ENCODE measurements at regions not wholly inside any gene's neighbourhood (a gene's known extent, or its start where the extent isn't known, plus 50 kb on each side); places are given as distances from the start of the nearest gene placed in this dataset.

DNA sequence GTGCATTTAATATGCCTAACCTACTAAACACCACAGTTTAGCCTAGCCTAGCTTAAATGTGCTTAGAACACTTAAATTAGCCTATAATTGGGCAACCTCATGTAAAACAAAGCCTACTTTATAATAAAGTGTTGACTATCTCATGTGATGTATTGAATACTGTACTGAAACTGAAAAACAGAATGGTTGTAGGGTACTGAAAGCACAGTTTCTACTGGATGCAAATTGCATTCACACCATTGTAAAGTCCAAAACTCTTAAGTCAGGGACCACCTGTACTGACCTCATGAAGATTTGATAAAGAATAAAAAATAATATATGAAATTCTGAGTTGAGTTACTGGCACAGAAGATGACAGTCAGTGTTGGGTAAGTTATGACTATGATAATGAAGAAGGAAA lies 625.4 kb upstream of the SOX9 start:
- peaks cover 8% of the 10 kb centered on the region for H3K9me3 ChIP-seq (replicated peaks; ENCODE audit: control insufficient read depth, insufficient read depth, low read length)
- TF ChIP-seq POLR2AphosphoS5 (IDR thresholded peaks at IDR 0.05; ENCODE audit: insufficient read depth, low read depth, low read length) = no peak
- no peak for TF ChIP-seq JUN (IDR thresholded peaks at IDR 0.05; ENCODE audit: borderline replicate concordance, insufficient read depth, insufficient read length, low read depth)
- no peak for TF ChIP-seq GATA2 (IDR thresholded peaks at IDR 0.05; ENCODE audit: insufficient read depth, insufficient read length, low read depth, low read length)
- no peak for TF ChIP-seq FOS (IDR thresholded peaks at IDR 0.05; ENCODE audit: borderline replicate concordance, insufficient read depth, low read length)
- no peak for TF ChIP-seq MYC (IDR thresholded peaks at IDR 0.05; ENCODE audit: low read depth, low read length)
- TF ChIP-seq, protein P1, sequence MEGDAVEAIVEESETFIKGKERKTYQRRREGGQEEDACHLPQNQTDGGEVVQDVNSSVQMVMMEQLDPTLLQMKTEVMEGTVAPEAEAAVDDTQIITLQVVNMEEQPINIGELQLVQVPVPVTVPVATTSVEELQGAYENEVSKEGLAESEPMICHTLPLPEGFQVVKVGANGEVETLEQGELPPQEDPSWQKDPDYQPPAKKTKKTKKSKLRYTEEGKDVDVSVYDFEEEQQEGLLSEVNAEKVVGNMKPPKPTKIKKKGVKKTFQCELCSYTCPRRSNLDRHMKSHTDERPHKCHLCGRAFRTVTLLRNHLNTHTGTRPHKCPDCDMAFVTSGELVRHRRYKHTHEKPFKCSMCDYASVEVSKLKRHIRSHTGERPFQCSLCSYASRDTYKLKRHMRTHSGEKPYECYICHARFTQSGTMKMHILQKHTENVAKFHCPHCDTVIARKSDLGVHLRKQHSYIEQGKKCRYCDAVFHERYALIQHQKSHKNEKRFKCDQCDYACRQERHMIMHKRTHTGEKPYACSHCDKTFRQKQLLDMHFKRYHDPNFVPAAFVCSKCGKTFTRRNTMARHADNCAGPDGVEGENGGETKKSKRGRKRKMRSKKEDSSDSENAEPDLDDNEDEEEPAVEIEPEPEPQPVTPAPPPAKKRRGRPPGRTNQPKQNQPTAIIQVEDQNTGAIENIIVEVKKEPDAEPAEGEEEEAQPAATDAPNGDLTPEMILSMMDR (IDR thresholded peaks at IDR 0.05; ENCODE audit: extremely low read depth in 1 of 2, insufficient read depth in 1 of 2, low read depth in 1 of 2, low read length in 2 of 2) = no peak
- TF ChIP-seq POLR2A (IDR thresholded peaks at IDR 0.05; ENCODE audit: low read depth, low read length) = no peak
- TF ChIP-seq EZH2 (IDR thresholded peaks at IDR 0.05; ENCODE audit: borderline replicate concordance, low read depth, low read length, severe bottlenecking) = no peak
- TF ChIP-seq, protein P2, sequence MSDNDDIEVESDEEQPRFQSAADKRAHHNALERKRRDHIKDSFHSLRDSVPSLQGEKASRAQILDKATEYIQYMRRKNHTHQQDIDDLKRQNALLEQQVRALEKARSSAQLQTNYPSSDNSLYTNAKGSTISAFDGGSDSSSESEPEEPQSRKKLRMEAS (IDR thresholded peaks at IDR 0.05; ENCODE audit: insufficient read depth, insufficient read length) = no peak
- no peak for DNase-seq (ENCODE audit: low read depth, low spot score)
- H3K4me2 ChIP-seq (ENCODE audit: insufficient read depth, low read length) = no peak overlapping the region
- CTCF ChIA-PET = no interaction called here
- intact Hi-C loops (cut with micrococcal nuclease) (no loop called here), dilution Hi-C loops (cut with MboI; ENCODE audit: extremely low pct_ligation_motif_present, low sequenced_read_pairs) (no loop called here)
- no peak overlapping the region for H2AFZ ChIP-seq (ENCODE audit: low read depth, low read length)
- no peaks in the 10 kb centered on the region for H3K27me3 ChIP-seq (ENCODE audit: control insufficient read depth in 2 of 2, insufficient read depth in 2 of 2, low read length in 2 of 2)
- POLR2A ChIA-PET = no interaction called here
- H4K20me1 ChIP-seq (replicated peaks; ENCODE audit: control insufficient read depth, extremely low read depth, insufficient read depth, low read length) = no peaks in the 10 kb centered on the region
- H3K79me2 ChIP-seq (ENCODE audit: control insufficient read depth, insufficient read depth, low read length) = no peaks in the 10 kb centered on the region
- H3K36me3 ChIP-seq (ENCODE audit: control insufficient read depth in 2 of 2, extremely low read depth in 1 of 2, insufficient read depth in 2 of 2, low read length in 2 of 2) = no peaks in the 10 kb centered on the region
- no peaks in the 10 kb centered on the region for H3K9me1 ChIP-seq (replicated peaks; ENCODE audit: control insufficient read depth, extremely low read depth, insufficient read depth, low read length)
- H3K4me3 ChIP-seq (replicated peaks in 1 of 3; ENCODE audit: insufficient read depth in 1 of 3, low read depth in 1 of 3, low read length in 3 of 3) = no peak overlapping the region
- no peaks in the 10 kb centered on the region for H3K4me1 ChIP-seq (ENCODE audit: control insufficient read depth, extremely low read depth, insufficient read depth, low read length)
- H3K9ac ChIP-seq (replicated peaks; ENCODE audit: extremely low read depth, insufficient read depth, low read length) = no peak overlapping the region
- no TSS peak for BruUV-seq (replicated peaks)
- no peak overlapping the region for H3K27ac ChIP-seq (ENCODE audit: insufficient read depth, low read depth, low read length)
- no peak for FAIRE-seq

All from endothelial cell of umbilical vein (primary cell).